ENCODE measurements at regions not wholly inside any gene's neighbourhood (a gene's known extent, or its start where the extent isn't known, plus 50 kb on each side); places are given as distances from the start of the nearest gene placed in this dataset.

GRCh38 chr3:99366663-99367429 lies 271.5 kb upstream of the COL8A1 start:
- no peak for TF ChIP-seq CTCF (conservative IDR thresholded peaks at IDR 0.05; ENCODE audit: low read depth, low read length)
- peak; percentile 21 for DNase-seq (ENCODE audit: low read depth)
- no peak overlapping the region for H3K4me3 ChIP-seq (ENCODE audit: low read depth, low read length)

GRCh38 chr3:99365979-99366378 lies 272.4 kb upstream of the COL8A1 start:
- no peak for TF ChIP-seq CTCF (conservative IDR thresholded peaks at IDR 0.05; ENCODE audit: low read depth, low read length)
- DNase-seq (ENCODE audit: low read depth): no peak
- H3K4me3 ChIP-seq (ENCODE audit: low read depth, low read length): no peak overlapping the region

- no peak for TF ChIP-seq CTCF (conservative IDR thresholded peaks at IDR 0.05; ENCODE audit: low read depth, low read length)
- no peak for DNase-seq (ENCODE audit: low read depth)
- no peak overlapping the region for H3K4me3 ChIP-seq (ENCODE audit: low read depth, low read length)
These were observed 273.0 kb upstream of the COL8A1 start for GRCh38 chr3:99365396-99365795.

- no peak for TF ChIP-seq CTCF (conservative IDR thresholded peaks at IDR 0.05; ENCODE audit: low read depth, low read length)
- no peak for DNase-seq (ENCODE audit: low read depth)
- no peak overlapping the region for H3K4me3 ChIP-seq (ENCODE audit: low read depth, low read length)
These were observed 281.3 kb upstream of the COL8A1 start for GRCh38 chr3:99357131-99357530.

GRCh38 chr3:99356696-99357095 lies 281.7 kb upstream of the COL8A1 start:
- no peak for DNase-seq (ENCODE audit: low read depth)
- H3K4me3 ChIP-seq (ENCODE audit: low read depth, low read length): no peak overlapping the region
- no peak for TF ChIP-seq CTCF (conservative IDR thresholded peaks at IDR 0.05; ENCODE audit: low read depth, low read length)

GRCh38 chr3:99355465-99355864 lies 282.9 kb upstream of the COL8A1 start:
- peak; percentile 7 for DNase-seq (ENCODE audit: low read depth)
- no peak overlapping the region for H3K4me3 ChIP-seq (ENCODE audit: low read depth, low read length)
- TF ChIP-seq CTCF (conservative IDR thresholded peaks at IDR 0.05; ENCODE audit: low read depth, low read length): no peak

- TF ChIP-seq CTCF (conservative IDR thresholded peaks at IDR 0.05; ENCODE audit: low read depth, low read length): no peak
- no peak for DNase-seq (ENCODE audit: low read depth)
These were observed 285.6 kb upstream of the COL8A1 start for GRCh38 chr3:99352811-99353210.

More at GRCh38 chr3:99352811-99353210, 285.6 kb upstream of the COL8A1 start:
- H3K4me3 ChIP-seq (ENCODE audit: low read depth, low read length): no peak overlapping the region

All from choroid plexus epithelial cell (primary cell).